ENCODE measurements at regions not wholly inside any gene's neighbourhood (a gene's known extent, or its start where the extent isn't known, plus 50 kb on each side); places are given as distances from the start of the nearest gene placed in this dataset.
"Not testable (repeated sequence)": the region's sequence is repeated elsewhere in the genome, so short reads cannot be mapped to it uniquely, and the experiment has no call there.

DNA sequence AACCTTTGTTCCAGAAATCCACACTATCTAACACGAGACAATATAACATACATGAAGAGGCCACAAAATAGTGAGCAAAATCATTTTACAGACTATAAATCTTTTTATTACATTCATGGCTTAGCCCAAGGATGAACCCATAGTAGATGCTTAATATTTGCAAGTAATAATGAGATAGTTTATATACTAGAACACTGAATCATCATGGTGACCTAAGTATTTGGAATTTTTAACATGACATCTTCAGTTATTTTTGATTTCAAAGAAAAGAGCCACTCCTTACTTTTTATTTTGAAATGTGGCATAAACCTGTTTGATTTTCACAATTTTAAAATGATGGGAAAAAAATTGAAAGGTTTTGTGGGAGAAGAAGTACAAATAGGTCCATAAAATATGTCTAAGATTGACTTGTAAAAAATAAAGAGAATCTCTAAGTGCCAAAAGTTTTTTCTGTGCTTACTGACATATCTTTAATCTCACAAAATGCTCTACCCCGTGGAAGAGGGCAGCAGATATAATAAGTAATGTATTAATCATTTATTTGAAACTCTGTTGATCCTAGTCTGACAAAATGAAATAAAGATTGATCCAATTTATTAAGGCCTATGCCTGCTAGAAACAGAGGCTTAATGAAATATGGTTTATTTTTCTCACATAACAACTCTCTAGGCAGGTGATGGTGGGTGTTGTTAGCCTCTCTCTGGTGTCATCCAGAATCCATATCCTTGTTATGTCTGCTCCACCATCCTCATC, 224.5 kb upstream of the CENPE start:
- no peak for DNase-seq

DNA sequence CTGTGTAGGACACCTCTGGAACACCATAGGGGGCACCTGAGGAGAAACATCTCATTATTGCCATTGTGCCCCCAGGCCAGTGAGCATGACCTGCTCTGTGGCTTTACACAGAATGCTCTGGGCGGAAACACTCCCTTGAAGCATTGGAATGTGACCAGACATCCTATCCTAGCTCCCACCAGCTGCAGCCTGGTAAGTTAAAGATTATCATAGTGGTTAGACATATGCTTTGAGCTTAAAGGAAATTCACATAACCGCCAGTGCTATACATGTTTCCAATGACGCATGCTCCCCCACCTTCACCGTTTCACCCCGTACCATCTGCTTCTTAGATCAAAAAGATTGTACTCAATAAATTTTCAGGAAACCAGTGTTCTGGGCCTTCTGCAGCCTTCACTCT, 217.7 kb upstream of the CENPE start:
- no peak for DNase-seq

DNA sequence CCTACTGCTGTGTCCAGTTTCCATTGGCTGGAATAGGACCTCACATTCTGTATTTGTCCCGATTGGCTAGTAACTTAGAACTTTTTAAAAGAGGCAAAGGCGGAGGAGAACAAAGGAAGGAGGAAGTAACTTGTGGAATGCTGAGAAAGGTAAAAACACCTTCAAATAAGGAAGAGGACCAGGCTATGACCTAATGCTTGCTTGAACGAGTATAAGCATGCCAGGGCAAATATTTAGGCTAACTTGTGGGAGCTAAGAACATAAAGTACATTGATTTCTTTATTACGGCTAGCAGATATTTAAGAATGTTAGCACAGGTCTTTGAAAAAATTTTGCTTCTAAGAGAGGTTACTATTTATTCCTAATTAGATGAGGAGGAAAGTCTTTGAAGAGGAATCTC, 214.5 kb upstream of the CENPE start:
- not testable (repeated sequence) for DNase-seq

DNA sequence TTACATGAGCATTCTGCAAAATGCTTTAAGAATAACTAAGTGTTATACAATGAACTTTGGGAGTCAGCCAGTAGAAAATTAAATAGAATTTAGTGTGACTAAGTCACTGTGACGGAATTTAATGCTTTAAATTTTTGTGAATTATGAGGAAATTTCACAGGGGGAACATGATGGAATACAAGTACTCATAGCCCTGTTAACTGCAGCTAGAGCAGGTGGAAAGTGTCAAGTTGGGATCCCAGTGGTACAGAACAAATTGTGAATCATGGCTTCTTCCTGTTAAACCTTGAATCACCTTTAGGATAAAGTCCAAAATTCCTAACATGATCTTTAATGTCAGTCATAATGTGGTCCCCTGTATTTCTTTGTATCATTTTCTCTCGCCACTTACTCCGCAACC, 212.2 kb upstream of the CENPE start:
- DNase-seq = no peak

DNA sequence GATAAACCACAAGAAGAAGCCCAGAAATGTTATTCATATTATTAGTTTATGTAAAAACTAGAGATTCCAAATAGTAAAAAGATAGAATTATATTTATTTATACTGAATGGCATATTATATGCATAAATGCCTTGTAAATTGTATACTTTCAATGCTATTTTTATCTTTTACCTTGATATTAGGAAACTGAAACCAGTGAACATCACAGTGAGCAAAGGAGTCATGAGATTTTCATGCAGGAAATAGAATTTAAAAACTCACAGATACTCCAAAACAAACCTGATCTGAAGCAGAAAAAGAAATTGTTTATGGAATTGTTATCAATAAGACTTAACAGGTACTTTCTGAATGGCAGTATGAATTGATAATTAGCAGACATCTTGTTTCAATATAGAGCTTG, 207.3 kb upstream of the CENPE start:
- DNase-seq = no peak

DNA sequence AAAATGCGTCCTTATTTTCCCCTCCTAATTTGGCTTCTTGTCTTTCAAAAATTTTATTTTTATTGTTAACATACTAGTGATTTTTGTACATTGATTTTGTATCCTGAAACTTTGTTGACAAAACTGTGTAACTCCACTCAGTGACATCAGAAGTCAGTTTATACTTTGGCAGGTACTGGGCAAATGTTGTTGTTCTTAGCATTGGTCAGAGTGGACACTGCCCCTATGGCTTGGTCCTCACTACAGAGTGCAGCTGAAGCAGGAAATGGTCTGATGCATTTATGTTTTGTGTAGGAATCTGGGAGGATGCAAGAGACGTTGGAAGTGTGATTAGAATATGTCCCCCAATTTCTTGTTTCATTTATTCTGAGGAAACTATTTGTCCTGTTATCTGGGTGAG, 205.5 kb upstream of the CENPE start:
- DNase-seq = no peak

DNA sequence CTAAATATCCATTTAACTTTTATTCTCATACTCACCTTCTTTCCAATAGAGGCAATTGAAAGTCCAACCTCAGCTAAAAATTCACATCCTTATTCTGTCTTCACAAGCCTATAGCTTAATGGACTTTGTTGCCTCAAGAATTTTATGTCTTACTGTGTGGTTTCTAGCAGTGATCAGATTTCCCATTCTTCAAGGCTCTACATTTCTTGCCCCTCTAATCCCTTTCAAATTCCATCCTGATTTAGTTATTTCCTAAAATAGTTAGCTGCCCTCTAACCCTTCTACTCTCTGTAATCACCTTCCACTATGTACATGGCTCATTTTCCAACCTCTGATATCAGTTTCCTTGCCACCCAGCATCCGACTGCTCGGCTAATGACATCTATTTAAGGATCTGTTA, 204.1 kb upstream of the CENPE start:
- DNase-seq = no peak

DNA sequence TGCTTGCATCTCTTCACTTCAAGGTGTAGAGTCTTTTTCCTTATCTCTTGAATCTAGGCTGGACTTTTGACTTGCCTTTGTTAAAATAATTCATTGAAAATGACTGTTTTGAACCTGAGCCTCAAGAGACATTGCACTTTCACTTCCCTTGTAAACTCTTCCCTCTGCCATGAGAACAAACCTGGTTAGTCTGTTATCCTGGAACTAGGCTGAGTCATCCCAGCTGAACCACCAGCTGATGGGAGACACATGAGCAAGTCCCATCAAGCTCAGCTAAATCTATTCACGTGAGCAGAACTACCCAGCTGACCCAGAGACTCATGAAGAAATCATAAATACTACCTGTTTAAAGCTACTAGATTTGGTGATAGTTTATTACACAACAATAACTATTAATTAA, 202.3 kb upstream of the CENPE start:
- DNase-seq = no peak

DNA sequence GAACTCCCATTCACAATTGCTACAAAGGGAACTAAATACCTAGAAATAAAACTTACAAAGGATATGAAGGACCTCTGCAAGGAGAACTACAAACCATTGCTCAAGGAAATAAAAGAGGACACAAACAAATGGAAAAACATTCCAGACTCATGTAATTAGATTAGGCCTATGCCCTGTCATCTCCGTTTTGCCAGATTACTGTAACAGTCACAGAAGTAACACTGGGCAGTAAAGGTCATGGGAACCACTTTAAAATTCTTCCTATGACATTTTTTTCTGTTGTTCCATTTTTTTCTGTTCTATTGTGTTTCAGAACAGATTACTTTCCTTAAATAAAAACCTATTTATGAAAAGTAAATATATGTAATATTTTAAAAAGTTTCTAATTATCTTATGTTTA, 199.4 kb upstream of the CENPE start:
- DNase-seq = no peak

DNA sequence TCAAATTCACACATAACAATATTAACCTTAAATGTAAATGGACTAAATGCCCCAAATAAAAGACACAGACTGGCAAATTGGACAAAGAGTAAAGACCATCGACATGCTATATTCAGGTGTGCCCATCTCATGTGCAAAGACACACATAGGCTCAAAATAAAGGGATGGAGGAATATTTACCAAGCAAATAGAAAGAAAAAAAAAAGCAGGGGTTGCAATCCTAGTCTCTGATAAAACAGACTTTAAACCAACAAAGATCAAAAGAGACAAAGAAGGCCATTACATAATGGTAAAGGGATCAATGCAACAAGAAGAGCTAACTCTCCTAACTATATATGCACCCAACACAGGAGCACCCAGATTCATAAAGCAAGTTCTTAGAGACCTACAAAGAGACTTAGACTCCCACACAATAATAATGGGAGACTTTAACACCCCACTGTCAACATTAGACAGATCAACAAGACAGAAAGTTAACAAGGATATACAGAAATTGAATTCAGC, 189.4 kb upstream of the CENPE start:
- not testable (repeated sequence) for DNase-seq

DNA sequence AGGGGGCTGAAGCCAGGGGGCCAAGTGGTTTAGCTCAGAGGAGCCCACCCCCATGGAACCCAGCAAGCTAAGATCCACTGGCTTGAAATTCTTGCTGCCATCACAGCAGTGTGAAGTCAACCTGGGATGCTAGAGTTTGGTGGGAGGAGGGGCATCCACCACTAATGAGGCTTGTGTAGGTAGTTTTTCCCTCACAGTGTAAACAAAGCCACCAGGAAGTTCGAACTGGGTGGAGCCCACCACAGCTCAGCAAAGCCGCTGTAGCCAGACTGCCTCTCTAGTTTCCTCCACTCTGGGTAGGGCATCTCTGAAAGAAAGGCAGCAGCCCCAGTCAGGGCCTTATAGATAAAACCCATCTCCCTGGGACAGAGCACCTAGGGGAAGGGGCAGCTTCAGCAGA, 187.4 kb upstream of the CENPE start:
- DNase-seq = not testable (repeated sequence)

DNA sequence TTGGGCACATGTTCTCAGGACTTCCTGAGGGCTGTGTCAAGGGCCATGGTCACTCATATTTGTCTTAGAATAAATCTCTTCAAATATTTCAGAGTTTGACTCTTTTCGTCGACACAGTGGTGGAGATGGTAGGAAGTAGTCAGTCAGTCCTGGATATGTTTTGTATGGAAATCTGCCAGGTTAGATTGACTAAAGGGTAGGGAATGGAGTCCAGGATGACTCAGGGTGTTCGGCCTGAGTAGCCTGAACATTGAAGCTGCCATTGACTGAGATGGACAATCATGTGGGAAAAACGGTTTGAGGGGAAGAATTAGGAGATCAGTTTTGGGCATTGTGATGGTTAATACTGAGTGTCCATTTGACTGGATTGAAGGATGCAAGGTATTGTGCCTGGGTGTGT, 177.1 kb upstream of the CENPE start:
- DNase-seq = no peak

DNA sequence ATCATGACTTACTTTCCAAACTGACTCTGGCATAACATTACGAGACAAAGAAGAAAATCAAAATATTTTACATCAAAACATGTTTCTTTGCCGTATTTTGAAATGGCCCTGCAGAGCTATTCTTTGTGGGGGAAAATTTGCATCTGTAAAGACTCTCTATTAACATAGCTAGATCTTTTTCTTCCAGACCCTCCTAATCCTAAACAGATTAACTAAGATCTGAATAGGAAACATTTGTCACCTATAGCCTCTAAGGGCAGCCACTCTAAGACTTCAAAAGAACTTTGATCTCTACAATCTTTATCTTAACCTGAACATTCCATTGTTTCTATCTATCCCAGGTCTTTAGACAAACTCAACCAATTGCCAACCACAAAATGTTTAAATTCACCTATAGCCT, 176.6 kb upstream of the CENPE start:
- DNase-seq = no peak

DNA sequence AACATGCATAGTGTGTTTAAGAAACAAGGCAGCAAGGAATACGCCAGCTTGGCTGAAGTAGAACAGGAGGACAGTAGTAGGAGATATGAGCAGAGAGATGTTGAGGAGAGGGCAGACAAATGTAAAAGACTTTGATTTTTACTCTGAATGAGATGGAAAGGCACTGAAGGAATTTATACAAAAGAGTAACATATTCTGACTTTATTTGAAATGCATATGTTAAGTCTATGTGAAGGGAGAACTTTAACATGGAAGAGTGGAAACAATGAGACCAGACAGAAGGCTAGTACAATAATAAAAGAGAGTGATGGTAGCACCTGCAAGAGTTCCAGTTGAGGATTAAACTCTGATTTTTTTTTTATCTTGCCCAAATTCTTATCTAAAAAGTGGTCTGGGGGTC, 176.2 kb upstream of the CENPE start:
- DNase-seq = no peak

DNA sequence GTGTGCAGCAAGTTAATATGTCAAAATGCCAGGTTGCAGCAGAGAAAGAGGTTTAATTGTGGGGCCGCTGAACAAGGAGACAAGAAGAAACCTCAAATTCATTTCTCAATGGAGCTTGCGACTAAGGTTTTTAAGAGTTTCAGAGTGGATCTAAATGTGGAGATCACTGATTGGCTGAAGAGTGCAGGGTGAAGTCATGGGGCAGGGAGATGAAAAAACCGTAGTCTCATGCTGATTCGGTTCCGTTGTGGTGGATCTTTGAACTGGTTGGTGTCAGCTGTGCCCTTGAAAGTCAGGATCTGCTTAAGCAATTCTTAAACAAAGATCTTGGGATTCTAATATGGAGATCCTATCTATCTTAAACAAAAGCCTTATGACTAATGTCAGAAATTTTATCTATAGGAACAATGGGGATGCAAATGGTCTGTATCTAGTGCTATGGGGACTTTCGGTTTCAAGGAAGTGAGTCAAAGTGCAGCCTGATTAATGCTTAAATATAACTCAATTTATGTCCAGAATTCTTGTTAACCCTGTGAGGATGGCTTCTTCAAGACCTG, 173.9 kb upstream of the CENPE start:
- DNase-seq = no peak

DNA sequence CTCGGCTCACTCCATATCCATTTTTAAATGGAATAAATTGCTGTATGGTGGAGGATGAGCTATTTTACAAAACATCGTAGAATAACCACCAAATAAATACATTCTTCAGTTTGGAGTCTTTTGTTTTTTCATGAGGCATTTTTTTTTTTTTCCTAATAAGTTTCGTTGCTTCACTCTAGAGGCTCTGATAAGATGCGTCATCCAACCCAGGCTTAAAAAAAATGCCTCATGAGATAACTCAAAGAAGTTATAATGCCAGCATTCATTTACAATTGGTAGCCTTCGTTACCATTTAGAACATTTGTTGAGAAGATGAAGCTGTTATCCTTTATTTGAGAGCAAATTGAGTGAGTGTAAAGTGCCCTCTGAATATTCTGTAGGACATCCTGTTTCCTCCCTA, 172.2 kb upstream of the CENPE start:
- DNase-seq = no peak

DNA sequence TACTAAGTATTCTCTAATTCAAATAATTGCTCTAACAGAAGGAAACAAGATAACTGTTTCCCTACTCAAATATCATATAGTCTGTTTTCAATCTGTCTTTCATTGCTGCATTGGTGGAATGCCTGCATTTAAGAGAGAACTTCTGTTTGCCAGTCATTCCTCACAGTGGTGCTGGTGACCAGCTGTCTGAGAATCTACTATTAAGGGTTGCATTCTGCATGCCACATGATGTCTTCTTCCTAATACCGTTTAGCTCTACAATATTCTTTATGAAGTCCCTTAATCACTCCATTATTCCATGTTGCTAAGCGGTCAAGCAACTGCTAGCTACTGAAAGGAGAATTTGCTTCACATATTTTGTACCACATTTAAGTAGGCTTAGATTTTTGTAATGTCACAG, 167.1 kb upstream of the CENPE start:
- no peak for DNase-seq

DNA sequence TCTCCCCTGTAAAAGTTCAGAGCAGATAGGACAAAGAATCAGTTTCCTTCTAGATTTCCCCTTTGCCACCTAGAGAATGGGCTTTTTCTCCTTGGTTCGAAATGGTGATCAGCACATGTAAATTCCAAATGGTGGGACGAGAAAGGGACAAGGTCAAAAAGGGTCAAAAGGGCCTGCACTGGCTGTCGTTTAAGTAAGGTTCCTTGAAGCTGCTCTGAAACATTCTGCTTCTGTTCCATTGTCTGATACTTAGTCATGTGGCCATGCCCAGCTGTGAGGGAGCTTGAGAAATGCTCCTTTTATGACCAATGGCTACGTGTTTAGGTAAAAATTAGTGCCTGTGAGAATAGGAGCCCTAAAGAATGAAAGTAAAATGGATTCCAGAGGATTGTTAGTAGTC, 165.9 kb upstream of the CENPE start:
- no peak for DNase-seq

DNA sequence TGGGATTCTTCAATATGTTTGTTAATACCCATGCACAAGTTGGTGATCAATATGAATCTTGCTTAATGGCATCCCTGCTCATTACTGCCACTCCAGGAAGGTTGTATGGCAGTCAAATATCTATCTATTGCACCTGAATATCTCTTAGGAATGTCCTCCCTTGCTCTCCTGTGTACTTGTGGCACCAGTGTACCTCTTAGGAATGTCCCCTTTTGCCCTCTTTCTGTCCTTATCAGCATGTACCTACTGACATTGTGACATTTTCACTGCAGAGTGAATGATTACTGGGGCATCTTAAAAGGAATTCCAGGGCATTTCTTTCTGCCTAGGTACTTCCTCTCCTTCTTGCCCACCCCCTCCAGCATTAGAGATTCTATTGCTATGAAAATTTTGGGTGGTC, 163.8 kb upstream of the CENPE start:
- no peak for DNase-seq

DNA sequence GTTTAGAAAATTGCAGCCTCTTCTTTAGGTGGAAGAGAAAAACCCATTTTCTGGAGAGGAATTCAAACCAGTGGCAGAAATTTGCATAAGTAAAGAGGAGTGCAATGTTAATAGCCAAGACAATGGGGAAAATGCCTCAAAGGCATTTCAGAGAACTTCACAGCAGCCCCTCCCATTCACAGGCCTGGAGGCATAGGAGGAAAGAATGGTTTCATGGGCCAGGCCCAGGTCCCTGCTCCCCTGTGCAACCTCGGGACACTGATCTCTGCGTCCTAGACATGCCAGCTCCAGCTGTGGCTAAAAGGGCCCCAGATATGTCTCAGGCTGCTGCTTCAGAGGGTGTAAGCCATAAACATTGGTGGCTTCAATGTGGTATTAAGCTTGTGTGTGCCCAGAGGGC, 161.8 kb upstream of the CENPE start:
- DNase-seq = no peak

DNA sequence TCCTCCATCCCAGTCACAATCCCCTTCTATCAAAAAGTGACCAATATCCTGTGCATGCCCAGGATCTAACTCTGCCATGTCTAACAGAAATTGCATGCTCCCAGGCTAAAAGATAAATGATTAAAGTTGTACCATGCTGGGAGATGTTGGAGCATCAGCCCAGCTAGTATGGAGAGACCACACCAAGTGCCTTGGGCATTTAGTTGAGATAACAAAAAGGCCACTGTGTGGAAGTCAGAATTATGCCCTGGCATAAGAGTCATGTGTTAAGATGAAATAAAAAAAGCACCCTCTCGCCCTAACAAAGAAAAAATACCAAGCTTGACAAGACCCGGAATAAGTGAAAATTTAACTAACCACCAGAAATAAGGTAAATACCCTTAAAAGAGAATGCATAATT, 155.9 kb upstream of the CENPE start:
- DNase-seq = no peak

DNA sequence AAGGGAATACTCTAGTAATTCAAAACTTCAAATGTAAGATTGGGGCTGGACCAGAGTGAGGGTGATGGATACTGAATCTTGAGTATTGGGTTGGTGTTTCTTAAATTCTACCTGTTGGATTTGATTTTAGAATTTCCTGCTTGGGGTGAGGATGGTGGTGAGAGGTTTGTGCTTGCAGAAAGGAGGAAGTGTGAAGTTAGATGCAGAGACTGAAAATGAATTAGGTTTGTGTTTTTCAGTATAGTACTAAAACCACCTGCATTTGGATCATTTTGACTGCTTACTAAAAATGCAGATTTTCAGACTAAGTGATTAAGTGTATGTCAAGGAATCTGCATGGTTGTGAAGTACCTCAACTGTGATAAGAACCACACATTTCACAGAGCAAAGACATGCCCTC, 131.5 kb upstream of the CENPE start:
- DNase-seq = no peak

DNA sequence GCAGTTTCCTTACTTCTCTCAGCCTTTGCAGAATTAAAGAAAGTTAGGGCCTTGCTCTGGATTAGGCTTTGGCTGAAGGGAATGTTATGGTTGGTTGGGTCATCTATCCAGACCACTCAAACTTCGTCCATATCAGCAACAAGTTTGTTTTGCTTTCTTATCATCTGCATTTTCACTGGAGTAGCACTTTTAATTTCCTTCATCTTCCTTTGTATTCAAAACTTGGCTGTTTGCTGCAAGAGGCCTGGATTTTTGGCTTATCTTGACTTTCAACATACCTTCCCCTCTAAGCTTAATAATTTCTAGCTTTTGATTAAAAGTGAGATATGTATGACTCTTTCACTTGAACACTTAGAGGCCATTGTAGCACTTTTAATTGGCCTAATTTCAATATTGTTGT, 126.7 kb upstream of the CENPE start:
- DNase-seq = no peak

DNA sequence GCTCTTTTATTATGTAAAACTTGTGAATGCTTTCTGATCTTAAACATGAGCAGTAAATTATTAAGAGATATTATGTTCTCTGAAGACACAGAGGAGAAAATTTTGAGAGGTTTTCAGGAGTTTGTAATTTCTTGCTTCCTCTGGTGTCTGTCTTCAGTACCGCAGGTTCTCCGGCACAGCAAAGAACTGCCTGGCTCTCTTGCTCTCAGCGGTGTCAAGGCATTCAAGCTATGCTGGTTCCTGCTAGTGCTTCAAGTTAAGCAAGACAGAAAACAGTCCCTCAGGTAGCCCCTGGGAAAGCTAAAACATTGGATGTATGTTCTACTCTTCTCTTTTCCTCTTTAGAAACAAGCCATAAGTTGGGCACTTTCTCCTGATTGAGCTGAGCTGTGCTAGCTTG, 120.2 kb upstream of the CENPE start:
- DNase-seq = no peak
